ENCODE measurements at regions not wholly inside any gene's neighbourhood (a gene's known extent, or its start where the extent isn't known, plus 50 kb on each side); places are given as distances from the start of the nearest gene placed in this dataset.
"Not testable (repeated sequence)": the region's sequence is repeated elsewhere in the genome, so short reads cannot be mapped to it uniquely, and the experiment has no call there.

DNA sequence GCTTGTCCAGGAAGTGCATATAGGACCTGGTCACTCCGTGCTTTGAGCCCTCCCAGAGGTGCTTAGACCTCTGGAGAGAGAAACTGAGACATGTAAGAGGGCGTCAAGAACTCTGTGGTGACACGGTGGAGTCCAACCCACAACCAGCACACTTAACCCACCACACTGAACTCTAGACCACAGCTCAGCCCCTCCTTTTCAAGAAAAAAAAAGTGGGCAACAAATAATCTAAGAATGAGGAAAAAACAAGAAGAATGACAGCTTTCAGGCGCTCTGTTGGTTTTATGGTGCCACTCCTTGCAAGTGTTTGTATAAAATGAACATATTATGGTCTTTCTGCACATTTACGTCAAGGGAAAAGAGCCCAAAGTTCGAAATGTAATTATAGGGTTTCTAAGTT, 50.2 kb upstream of the SNAPC3 start:
- CTCF ChIA-PET, result interaction anchor here (1.0 kb wide), 1 partner anchor 20 kb away, joined by 4 read pairs; no protein-coding TSS in a partner anchor
- no peaks in the 10 kb centered on the region for H3K9me3 Mint-ChIP-seq (ENCODE audit: insufficient read depth)
- POLR2A ChIA-PET, result no interaction called here
- H3K4me1 Mint-ChIP-seq (ENCODE audit: low read depth), result peaks cover 5% of the 10 kb centered on the region
- no peak for ATAC-seq
- H3K4me3 Mint-ChIP-seq, result no peak overlapping the region
- DNase-seq, result no peak
- H3K36me3 Mint-ChIP-seq (ENCODE audit: low read depth), result no peaks in the 10 kb centered on the region
- H3K27ac Mint-ChIP-seq, result no peak overlapping the region
- peaks cover 5% of the 10 kb centered on the region for H3K27me3 Mint-ChIP-seq (ENCODE audit: low read depth)

DNA sequence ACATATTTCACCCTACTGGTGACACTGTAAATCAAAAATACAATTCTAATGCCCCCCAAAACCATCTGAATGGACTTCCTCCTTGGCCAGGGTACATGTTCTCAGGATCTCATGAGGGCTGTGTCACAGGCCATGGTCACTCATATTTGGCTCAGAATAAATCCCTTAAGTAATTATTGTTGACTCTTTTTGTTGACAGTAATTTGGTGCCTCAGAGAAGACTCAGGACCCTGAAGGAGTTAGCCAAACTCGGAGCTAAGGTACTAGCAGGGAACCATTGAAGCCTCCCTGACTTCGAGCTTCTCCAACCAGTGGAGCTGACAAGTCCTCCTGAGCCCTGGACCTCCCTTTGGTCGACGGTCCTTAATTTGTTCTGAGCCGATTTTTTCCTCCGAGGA, 51.2 kb upstream of the SNAPC3 start:
- ChIA-PET POLR2A (no interaction called here), CTCF (interaction anchor here (1.0 kb wide), 1 partner anchor 19 kb away, joined by 4 read pairs; no protein-coding TSS in a partner anchor)
- no peaks in the 10 kb centered on the region for H3K36me3 Mint-ChIP-seq (ENCODE audit: low read depth)
- no peak overlapping the region for H3K4me3 Mint-ChIP-seq
- H3K4me1 Mint-ChIP-seq (ENCODE audit: low read depth), result peaks cover 5% of the 10 kb centered on the region
- H3K27ac Mint-ChIP-seq, result no peak overlapping the region
- H3K27me3 Mint-ChIP-seq (ENCODE audit: low read depth), result peaks cover 5% of the 10 kb centered on the region
- no peak for ATAC-seq
- no peaks in the 10 kb centered on the region for H3K9me3 Mint-ChIP-seq (ENCODE audit: insufficient read depth)
- DNase-seq, result no peak

DNA sequence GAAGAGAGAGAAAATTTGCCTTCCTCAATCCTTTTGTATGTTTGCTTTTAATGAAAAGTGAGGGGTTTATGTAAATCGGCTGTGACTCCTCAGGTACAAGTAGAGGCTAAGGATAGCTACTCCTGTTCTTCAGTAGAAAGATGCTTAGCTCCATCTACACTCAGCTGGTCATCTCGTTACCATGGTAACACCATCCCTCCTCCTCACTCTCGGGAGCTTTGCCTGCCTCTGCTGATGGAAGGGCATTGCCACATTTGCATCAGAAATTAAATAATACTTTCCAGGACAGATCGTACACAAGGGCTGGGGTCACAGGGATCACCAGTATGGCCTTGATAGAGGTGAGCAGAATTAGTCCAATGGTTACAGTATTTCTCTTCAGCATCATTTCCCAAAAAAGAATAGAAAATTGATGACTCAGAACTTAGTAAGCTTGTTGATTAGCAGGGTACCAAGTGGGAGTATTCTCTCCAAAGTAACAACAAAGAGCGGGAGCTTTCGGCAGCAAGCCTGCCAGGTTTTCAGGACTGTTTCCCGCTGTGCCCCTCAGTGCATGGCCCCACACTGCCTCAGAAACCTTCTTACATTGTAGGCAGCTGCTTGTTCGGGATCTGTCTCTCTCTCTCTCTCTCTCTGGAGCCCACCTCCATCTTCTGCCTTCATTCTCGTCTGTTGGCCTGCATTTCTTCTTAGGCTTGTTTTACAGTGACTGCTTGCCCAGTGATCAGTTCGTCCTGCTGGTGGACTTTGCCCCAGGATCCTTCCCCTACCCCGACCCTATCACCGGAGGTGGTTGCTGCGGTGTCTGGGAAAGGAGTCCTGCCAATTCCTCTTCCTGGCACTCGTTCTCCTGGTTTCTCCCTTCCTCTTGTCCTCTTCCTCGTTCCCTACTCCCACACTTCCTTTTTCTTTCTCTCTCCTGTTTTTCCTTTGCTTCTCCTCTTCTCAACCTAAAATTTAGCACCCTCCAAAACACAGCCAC, 51.9 kb upstream of the SNAPC3 start:
- POLR2A ChIA-PET, result interaction anchor here (0.6 kb wide), 1 partner anchor 71 kb away, joined by 3 read pairs; no protein-coding TSS in a partner anchor
- H3K4me3 Mint-ChIP-seq, result no peak overlapping the region
- peaks cover 5% of the 10 kb centered on the region for H3K4me1 Mint-ChIP-seq (ENCODE audit: low read depth)
- CTCF ChIA-PET, result interaction anchor here (1.4 kb wide), 1 partner anchor 15 kb away, joined by 3 read pairs; no protein-coding TSS in a partner anchor
- no peak overlapping the region for H3K27ac Mint-ChIP-seq
- no peak for DNase-seq
- no peaks in the 10 kb centered on the region for H3K36me3 Mint-ChIP-seq (ENCODE audit: low read depth)
- no peak for ATAC-seq
- H3K9me3 Mint-ChIP-seq (ENCODE audit: insufficient read depth), result no peaks in the 10 kb centered on the region
- H3K27me3 Mint-ChIP-seq (ENCODE audit: low read depth), result peaks cover 2% of the 10 kb centered on the region

DNA sequence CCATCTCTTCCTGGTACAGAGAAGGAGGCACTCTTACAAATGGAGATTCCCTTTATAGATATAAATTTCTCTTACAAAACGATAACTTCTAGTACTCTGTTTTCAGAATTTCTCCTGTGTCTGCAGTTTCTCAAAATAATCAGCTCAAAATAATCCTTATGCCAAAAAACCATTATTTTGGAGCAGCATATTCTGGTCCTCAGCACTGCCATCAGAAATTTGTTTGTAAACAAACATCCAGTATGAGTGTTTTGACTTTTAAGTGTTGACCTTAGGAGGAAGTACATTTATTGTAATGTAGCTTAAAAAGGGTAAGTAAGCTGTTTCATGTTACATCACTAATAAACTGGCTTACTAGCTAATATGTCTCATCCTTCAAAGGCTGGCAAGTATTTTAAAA, 52.8 kb upstream of the SNAPC3 start:
- H3K9me3 Mint-ChIP-seq (ENCODE audit: insufficient read depth), result no peaks in the 10 kb centered on the region
- no peak for ATAC-seq
- ChIA-PET CTCF (interaction anchor here (1.4 kb wide), 1 partner anchor 14 kb away, joined by 3 read pairs; no protein-coding TSS in a partner anchor), POLR2A (interaction anchor here (0.6 kb wide), 1 partner anchor 71 kb away, joined by 3 read pairs; no protein-coding TSS in a partner anchor)
- H3K27ac Mint-ChIP-seq, result no peak overlapping the region
- H3K27me3 Mint-ChIP-seq (ENCODE audit: low read depth), result peaks cover 2% of the 10 kb centered on the region
- no peak for DNase-seq
- peaks cover 5% of the 10 kb centered on the region for H3K4me1 Mint-ChIP-seq (ENCODE audit: low read depth)
- H3K36me3 Mint-ChIP-seq (ENCODE audit: low read depth), result no peaks in the 10 kb centered on the region
- H3K4me3 Mint-ChIP-seq, result no peak overlapping the region

DNA sequence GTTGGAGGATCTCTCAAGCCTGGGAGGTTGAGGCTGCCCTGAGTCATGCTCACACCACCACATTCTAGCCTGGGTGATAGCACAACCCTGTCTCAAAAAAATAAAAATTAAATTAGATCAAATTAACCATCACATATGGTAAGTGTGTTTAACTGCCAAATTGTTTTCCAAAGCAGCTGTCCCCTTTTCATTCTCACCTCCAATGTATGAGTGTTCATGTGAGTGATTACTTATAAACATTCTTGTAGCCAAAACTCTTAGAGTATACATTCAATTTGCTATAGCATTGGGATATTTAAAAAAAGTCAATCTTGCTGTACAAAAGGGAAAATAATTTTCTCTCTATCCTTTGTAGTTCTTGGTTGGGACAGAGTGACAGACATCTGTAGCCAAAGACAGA, 53.4 kb upstream of the SNAPC3 start:
- no peak overlapping the region for H3K4me3 Mint-ChIP-seq
- H3K4me1 Mint-ChIP-seq (ENCODE audit: low read depth), result peaks cover 5% of the 10 kb centered on the region
- ChIA-PET POLR2A (no interaction called here), CTCF (interaction anchor here (1.4 kb wide), 1 partner anchor 14 kb away, joined by 3 read pairs; no protein-coding TSS in a partner anchor)
- no peaks in the 10 kb centered on the region for H3K9me3 Mint-ChIP-seq (ENCODE audit: insufficient read depth)
- H3K27ac Mint-ChIP-seq, result no peak overlapping the region
- H3K27me3 Mint-ChIP-seq (ENCODE audit: low read depth), result peaks cover 2% of the 10 kb centered on the region
- ATAC-seq (no peak), DNase-seq (no peak)
- no peaks in the 10 kb centered on the region for H3K36me3 Mint-ChIP-seq (ENCODE audit: low read depth)

DNA sequence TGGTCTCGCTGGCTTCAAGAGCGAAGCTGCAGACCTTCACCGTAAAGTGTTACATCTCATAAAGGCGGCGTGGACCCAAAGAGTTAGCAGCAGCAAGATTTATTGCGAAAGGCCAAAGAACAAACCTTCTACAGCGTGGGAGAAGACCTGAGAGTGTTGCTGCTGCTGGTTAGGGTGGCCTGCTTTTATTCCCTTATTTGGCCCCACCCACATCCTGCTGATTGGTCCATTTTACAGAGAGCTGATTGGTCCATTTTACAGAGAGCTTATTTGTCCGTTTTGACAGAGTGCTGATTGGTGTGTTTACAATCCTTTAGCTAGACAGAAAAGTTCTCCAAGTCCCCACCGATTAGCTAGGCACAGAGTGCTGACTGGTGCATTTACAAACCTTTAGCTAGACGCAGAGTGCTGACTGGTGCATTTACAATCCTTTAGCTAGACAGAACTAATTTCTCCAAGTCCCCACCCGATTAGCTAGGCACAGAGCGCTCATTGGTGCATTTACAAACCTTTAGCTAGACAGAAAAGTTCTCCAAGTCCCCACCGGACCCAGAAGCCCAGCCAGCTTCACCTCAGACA, 57.6 kb upstream of the SNAPC3 start:
- H3K9me3 Mint-ChIP-seq (ENCODE audit: insufficient read depth); H3K4me3 Mint-ChIP-seq; H3K27me3 Mint-ChIP-seq (ENCODE audit: low read depth); POLR2A ChIA-PET; H3K4me1 Mint-ChIP-seq (ENCODE audit: low read depth); H3K27ac Mint-ChIP-seq; H3K36me3 Mint-ChIP-seq (ENCODE audit: low read depth); DNase-seq; ATAC-seq: not testable (repeated sequence)
- CTCF ChIA-PET, result interaction anchor here (2.0 kb wide), 1 partner anchor 10 kb away, joined by 10 read pairs; no protein-coding TSS in a partner anchor

DNA sequence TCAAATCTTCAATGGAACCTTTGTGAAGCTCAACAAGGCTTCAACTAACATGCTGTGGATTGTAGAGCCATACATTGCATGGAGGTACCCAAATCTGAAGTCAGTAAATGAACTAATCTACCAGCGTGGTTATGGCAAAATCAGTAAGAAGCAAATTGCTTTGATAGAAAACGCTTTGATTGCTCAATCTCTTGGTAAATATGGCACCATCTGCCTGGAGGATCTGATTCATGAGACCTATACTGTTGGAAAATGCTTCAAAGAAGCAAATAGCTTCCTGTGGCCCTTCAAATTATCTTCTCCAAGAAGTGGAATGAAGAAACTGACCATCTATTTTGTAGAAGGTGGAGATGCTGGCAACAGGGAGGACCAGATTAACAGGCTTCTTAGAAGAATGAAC, 54.7 kb upstream of the TTC39B start:
- Mint-ChIP-seq H3K4me1 (ENCODE audit: low read depth) (peaks cover 5% of the 10 kb centered on the region), H3K9me3 (ENCODE audit: insufficient read depth) (no peaks in the 10 kb centered on the region), H3K27me3 (ENCODE audit: low read depth) (no peaks in the 10 kb centered on the region), H3K36me3 (ENCODE audit: low read depth) (no peaks in the 10 kb centered on the region), H3K27ac (no peak overlapping the region), H3K4me3 (no peak overlapping the region)
- DNase-seq (no peak), ATAC-seq (no peak)
- ChIA-PET POLR2A (no interaction called here), CTCF (interaction anchor here (0.8 kb wide), 1 partner anchor 32 kb away, joined by 4 read pairs; no protein-coding TSS in a partner anchor)

DNA sequence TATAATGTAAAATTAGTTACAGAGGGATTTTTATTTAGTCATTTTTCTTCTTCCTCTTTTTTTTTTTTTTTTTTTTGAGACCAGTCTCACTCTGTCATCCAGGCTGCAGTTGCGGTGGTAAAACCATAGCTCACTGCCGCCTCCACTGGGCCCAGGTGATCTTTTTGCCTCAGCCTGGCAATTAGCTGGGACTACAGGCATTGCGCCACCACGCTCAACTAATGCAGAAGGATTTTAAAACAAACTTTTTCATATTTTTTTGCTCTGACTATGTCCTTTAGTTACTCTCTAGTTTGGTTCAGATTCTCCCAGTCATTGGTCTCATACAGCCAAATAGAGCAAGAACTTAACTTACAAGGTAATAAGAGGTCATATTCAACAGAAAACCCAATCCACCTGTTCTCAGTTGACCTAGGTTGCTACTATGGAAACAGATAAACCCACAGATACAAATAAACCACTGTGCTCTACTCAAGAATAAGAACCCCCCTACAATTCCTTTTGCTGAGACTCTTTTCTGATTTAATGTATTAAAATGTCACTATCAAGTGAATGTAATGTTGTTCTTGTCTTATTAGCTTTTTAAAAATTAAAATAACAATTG, 50.1 kb upstream of the TTC39B start:
- H3K4me1 Mint-ChIP-seq (ENCODE audit: low read depth), result peaks cover 20% of the 10 kb centered on the region
- POLR2A ChIA-PET, result interaction anchor here (0.6 kb wide), 1 partner anchor 57 kb away, joined by 3 read pairs; no protein-coding TSS in a partner anchor
- no peaks in the 10 kb centered on the region for H3K27me3 Mint-ChIP-seq (ENCODE audit: low read depth)
- no peak overlapping the region for H3K4me3 Mint-ChIP-seq
- DNase-seq (peak; percentile 36), ATAC-seq (peak; percentile 53)
- no peak overlapping the region for H3K27ac Mint-ChIP-seq
- H3K36me3 Mint-ChIP-seq (ENCODE audit: low read depth), result no peaks in the 10 kb centered on the region
- CTCF ChIA-PET, result interaction anchor here (1.0 kb wide), 1 partner anchor 79 kb away, joined by 4 read pairs; no protein-coding TSS in a partner anchor
- H3K9me3 Mint-ChIP-seq (ENCODE audit: insufficient read depth), result no peaks in the 10 kb centered on the region

All from activated CD8-positive, alpha-beta T cell treated with anti-CD3 and anti-CD28 coated beads, Interleukin-2, amount 10 ng/mL, durations not matched to agents 7 days and 5 days (primary cell).